GM19438 (cell line): ENCODE measurements at regions not wholly inside any gene's neighbourhood (a gene's known extent, or its start where the extent isn't known, plus 50 kb on each side); places are given as distances from the start of the nearest gene placed in this dataset.

Experiments used
- ATAC-seq: cut with Tn5 transposase; IDR thresholded peaks from one replicate; pipeline ENCODE4 v1.9.1; 2021; ENCODE audit warnings: low read depth; ENCODE audit not compliant: unreplicated experiment

GRCh38 chr7:41878309-41879295, 175.7 kb upstream of the INHBA start:
- no peak for ATAC-seq

- ATAC-seq, result no peak
Measured at GRCh38 chr7:41877118-41877517, 174.2 kb upstream of the INHBA start.

GRCh38 chr7:41875513-41875912, 172.6 kb upstream of the INHBA start:
- no peak for ATAC-seq

- ATAC-seq, result no peak
Measured at GRCh38 chr7:41874201-41874785, 171.4 kb upstream of the INHBA start.

- no peak for ATAC-seq
Measured at GRCh38 chr7:41873741-41874140, 170.9 kb upstream of the INHBA start.

DNA sequence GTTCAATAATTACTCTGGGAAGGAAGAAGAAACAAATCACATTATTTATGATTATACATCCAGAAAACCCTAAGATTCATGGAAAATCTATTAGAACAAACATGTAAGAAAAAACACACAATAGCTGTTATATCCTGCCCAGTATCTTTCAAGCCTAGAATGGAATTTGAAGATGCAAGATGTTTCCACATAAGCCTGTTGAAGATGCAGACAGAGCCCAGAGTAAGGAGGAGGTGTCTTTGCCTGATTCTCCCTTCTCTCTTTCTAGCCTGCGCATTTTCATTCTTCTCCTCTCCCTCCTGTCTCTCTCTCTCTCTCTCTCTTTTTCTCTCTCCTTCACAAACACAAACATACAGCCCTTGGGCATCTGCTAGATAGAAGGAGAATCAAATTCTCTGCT, 170.1 kb upstream of the INHBA start:
- ATAC-seq, result no peak

DNA sequence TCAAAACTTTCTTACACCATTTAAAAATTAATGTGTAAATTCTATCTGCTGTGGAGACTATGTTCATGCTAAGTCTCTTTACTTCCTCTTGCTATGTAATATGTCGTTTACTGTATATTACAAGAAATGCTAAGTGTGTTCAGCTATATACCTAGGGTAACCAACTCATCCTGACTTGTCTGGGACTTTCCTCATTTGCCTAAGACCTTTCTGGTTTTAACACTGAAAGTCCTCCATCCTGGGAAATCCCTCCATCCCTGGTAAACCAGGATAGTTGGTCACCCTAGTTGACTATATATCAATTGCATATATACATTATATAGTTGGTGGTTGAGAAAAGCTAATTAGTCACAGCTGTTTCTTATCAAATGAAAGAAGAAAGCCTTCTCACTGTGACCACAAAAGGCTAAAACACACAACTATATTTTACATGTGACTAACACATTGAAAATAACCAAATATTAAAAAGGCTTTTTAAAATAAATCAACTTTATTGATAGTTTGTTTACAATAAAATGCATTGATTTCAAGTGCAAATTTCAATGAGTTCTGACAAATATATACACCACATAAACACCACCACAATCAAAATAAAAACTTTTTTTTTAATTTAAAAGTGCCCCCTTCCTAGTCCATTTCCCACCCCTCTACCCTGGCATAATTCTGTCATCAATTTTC, 167.7 kb upstream of the INHBA start:
- ATAC-seq, result no peak

GRCh38 chr7:41869997-41870396, 167.1 kb upstream of the INHBA start:
- ATAC-seq, result no peak

DNA sequence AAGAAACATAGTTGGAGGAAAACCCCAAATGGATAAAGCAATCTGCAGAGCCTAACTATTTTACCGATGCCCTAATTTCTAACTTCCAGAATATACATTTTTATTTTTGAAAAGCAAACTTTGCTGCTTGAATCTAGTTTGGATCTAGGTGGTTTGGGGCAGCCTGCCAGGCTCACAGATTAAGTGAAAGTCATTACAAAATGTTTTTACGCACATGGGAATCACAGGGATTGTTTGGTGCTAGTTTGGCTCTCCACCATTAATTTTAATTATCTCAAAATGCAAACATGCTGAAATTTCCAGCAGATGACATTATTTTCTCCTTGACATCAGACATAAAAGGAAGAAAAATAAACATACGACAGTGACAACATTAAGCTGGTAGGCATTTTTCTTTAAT, 166.7 kb upstream of the INHBA start:
- ATAC-seq, result no peak

DNA sequence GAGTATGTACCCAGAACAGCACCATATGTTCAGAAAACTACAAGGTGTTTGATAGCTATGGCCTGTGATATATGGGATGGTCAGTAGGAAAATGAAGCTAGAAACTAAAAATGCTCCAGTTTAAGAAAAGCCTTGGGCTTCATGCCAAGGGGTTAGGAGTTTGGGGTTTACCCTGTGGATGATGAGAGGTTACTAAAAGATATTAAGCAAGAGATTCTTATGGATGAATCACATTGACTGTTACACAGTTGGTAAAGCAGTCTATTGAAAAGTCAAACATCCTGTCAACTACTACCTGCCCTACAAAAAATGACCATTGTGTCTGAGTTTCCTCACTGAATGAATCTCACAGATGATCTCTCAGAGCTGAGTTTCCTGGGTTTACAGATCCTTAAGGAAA, 166.2 kb upstream of the INHBA start:
- no peak for ATAC-seq

DNA sequence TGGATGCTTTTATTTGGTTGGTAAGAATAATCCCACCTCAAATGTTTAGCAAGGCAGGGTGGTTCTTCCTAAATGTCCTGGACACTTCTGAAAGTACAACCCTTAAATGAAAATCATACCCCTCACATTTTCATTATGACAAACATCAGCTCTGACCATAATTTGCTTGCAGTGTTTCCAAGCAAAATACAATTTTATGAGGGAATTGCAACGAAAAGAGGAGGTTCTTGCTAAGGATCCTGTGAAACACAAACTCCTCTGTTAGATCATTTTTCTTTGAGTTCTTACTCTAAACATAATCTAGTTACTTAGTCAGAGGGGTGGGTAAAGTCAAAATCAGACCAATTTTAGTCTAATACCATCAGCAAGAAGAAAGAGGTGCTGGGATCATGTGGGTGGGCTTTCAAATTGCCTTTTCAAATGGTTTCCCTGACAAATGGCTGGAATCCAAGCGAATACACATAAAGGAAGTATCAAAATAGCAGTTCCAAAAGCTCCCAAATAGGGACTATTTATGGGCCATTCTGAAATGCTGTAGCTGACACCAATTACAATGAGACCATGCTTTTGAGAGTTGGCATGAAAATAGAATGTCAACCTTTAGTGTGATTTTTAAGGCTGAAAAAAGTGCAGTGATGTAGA, 164.9 kb upstream of the INHBA start:
- no peak for ATAC-seq

GRCh38 chr7:41862261-41862660, 159.4 kb upstream of the INHBA start:
- ATAC-seq, result no peak

DNA sequence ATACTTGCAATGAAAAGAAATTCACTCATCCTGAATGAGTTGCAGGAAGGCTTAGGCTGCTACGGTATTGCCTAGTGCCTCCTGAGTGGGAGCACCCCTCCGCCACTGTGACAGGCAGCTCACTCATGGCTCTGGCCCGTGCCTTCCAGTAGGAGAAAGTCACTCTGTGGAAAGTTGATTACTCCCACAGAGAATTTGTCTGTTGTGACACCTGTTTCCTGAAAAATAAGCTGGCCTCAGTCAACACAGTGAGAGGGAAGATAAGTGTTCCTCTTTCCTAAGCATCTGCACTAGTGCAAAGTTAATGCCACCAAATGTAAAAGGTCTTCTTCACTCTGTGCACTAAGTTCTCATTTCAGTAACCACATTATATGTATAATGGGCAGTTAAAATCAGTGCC, 158.8 kb upstream of the INHBA start:
- no peak for ATAC-seq

DNA sequence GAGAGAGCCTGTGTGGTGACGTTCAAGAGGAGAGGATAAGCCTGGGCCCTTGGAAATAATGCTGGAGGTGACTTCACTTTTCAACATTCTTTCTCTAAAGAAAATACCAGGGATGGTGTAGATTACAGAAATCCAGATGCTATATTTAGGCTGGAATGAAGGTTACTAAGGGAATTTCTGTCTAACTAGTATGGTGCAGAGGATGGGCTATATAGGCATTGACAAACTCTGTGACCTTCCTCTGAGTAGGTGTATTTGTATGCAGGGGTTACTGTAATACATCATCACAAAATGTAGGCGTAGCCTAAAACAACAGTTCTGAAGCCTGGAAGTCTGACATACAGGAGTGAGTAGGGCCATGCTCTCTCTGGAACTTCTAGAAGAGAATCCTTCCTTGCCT, 155.3 kb upstream of the INHBA start:
- ATAC-seq, result no peak

DNA sequence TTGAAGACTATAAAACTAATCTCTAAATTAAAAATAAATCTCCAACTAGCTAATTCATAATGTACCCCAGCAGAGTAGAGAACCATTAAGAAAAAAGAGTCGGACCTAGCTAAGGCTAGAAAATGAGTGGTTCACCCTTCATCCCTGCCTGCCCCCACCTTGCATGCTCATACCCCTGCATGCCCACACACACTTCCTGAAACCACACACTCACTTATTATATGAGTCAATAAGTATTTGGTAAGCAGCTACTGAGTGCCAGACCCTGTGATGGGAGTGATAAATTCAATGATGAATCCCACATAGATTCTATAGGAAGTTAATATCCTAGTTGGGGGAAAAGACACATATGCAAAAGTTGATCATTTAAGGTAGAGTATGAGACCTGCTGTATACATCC, 152.9 kb upstream of the INHBA start:
- no peak for ATAC-seq

- no peak for ATAC-seq
Measured at GRCh38 chr7:41847606-41848005, 144.7 kb upstream of the INHBA start.

DNA sequence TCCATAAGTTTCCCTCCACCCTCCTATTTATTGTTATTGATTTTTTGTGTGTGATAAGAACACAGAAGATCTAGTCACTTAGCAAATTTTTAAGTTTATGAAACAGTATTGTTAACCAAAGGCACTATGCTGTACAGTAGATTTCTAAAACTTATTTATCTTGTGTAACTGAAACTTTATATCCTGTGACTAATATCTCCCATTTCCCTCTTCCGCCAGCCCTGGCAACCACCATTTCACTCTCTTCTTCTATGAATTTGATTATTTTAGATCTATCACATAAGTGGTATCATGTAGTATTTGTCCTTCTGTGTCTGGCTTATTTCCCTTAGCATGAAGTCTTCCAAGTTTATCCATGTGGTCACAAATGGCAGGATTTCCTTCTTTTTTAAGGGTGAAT, 144.3 kb upstream of the INHBA start:
- ATAC-seq, result no peak

GRCh38 chr7:41842956-41843355, 140.1 kb upstream of the INHBA start:
- ATAC-seq, result no peak

- ATAC-seq, result no peak
Measured at GRCh38 chr7:41837916-41838315, 135.0 kb upstream of the INHBA start.

GRCh38 chr7:41835976-41836530, 133.2 kb upstream of the INHBA start:
- no peak for ATAC-seq
